Keratinocyte (primary cell): ENCODE measurements at regions not wholly inside any gene's neighbourhood (a gene's known extent, or its start where the extent isn't known, plus 50 kb on each side); places are given as distances from the start of the nearest gene placed in this dataset.

Experiments used
- DNase-seq: peaks from one replicate; pipeline ENCODE4 v3.0.0-alpha.2; 2011; ENCODE audit warnings: low read depth, missing footprints, low spot score
- FAIRE-seq: peaks from 2 replicates; lab custom pipeline; 2011; peaks lifted over from hg19 to GRCh38; lab: Jason Lieb, UNC
- H2AFZ ChIP-seq: 2 replicates; pipeline ENCODE4 v1.6.0; 2012; ENCODE audit warnings: low read length, control low read depth, inconsistent platforms; ENCODE audit not compliant: control insufficient read depth
- H3K27ac ChIP-seq: 2 replicates; pipeline ENCODE4 v1.5.1; 2011; ENCODE audit warnings: low read length; ENCODE audit not compliant: control insufficient read depth, insufficient read depth
- H3K27me3 ChIP-seq: 3 replicates; pipeline ENCODE4 v1.6.0; 2011; ENCODE audit warnings: low read length; ENCODE audit not compliant: control insufficient read depth, insufficient read depth; ENCODE audit errors: extremely low read depth
- H3K36me3 ChIP-seq, 2 experiments: 2 replicates in 1 of 2; 3 replicates in 1 of 2; pipeline ENCODE4 v1.5.1; 2011; ENCODE audit warnings: low read length in 2 of 2, mild to moderate bottlenecking in 1 of 2; ENCODE audit not compliant: control insufficient read depth in 2 of 2, insufficient read depth in 2 of 2; ENCODE audit errors: extremely low read depth in 1 of 2
- H3K4me1 ChIP-seq: 3 replicates; pipeline ENCODE4 v1.5.1; 2011; ENCODE audit warnings: low read length; ENCODE audit not compliant: control insufficient read depth, insufficient read depth; ENCODE audit errors: extremely low read depth
- H3K4me2 ChIP-seq: 3 replicates; pipeline ENCODE4 v1.6.0; 2011; ENCODE audit warnings: low read depth, low read length; ENCODE audit not compliant: control insufficient read depth, insufficient read depth; ENCODE audit errors: extremely low read depth
- H3K4me3 ChIP-seq, 3 experiments: fragments of 200-600 bp in 1 of 3; sonication (generic) in 1 of 3; 2 replicates in 2 of 3; 3 replicates in 1 of 3; pipeline ENCODE4 v1.5.1; 2011 to 2016; ENCODE audit warnings: low read length in 3 of 3, mild to moderate bottlenecking in 3 of 3, control low read depth in 2 of 3, inconsistent platforms in 1 of 3, low read depth in 1 of 3, mixed read lengths in 1 of 3, mixed run types in 1 of 3, moderate library complexity in 1 of 3; ENCODE audit not compliant: control insufficient read depth in 2 of 3, insufficient read depth in 2 of 3; ENCODE audit errors: extremely low read depth in 1 of 3
- H3K79me2 ChIP-seq: 2 replicates; pipeline ENCODE4 v1.6.0; 2012; ENCODE audit warnings: low read length; ENCODE audit not compliant: control insufficient read depth, insufficient read depth
- H3K9ac ChIP-seq: 3 replicates; pipeline ENCODE4 v1.6.0; 2011; ENCODE audit warnings: low read length; ENCODE audit not compliant: control insufficient read depth, insufficient read depth; ENCODE audit errors: extremely low read depth
- H3K9me1 ChIP-seq: 3 replicates; pipeline ENCODE4 v1.6.0; 2011; ENCODE audit warnings: low read length; ENCODE audit not compliant: control insufficient read depth, insufficient read depth; ENCODE audit errors: extremely low read depth
- H3K9me3 ChIP-seq: 2 replicates; pipeline ENCODE4 v1.5.1; 2012; ENCODE audit warnings: low read depth, low read length; ENCODE audit not compliant: control insufficient read depth
- H4K20me1 ChIP-seq: 3 replicates; pipeline ENCODE4 v1.6.0; 2011; ENCODE audit warnings: low read length; ENCODE audit not compliant: control insufficient read depth, insufficient read depth; ENCODE audit errors: extremely low read depth
- EZH2 ChIP-seq: IDR thresholded peaks from one replicate; pipeline ENCODE4 v1.6.1; 2012; ENCODE audit warnings: inconsistent platforms, mild to moderate bottlenecking, low read length, moderate library complexity
- dilution Hi-C: fragments of 300-500 bp; cut with MboI; formaldehyde crosslinking; loops from one replicate; pipeline ENCODE4 v1.7.0; 2020; ENCODE audit warnings: low sequenced_read_pairs; ENCODE audit not compliant: extremely low pct_ligation_motif_present
- TF ChIP-seq, protein P1 (sequence below), 3 experiments: IDR thresholded peaks in 1 of 3; conservative IDR thresholded peaks in 1 of 3; optimal IDR thresholded peaks in 1 of 3; 2 replicates in 2 of 3; 3 replicates in 1 of 3; pipeline versions ENCODE3 to v1.5.1; 2011; ENCODE audit warnings: low read length in 3 of 3, mild to moderate bottlenecking in 3 of 3, moderate library complexity in 2 of 3, control low read depth in 1 of 3, inconsistent platforms in 1 of 3; ENCODE audit not compliant: insufficient read depth in 2 of 3; ENCODE audit errors: extremely low read depth in 1 of 3

DNA sequence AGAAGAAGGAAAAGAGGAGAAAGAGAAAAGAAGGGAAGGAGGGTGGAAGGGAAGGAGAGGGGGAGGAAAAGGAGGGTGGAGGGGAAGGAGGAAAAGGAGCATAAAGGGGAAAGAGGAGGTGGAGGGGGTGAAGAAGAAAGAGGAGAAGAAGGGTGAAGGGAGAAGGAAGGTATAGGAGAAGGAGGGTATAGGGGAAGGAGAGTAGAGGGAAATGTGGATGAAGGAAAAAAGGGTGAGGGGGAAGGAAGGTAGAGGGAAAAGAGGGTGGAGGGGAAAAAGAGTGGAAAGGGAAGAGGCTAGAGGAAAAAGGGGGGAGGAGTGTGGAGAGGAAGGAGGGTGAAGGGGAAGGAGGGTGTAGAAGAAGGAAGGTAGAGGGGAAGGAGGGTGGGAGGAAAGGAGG, 928.6 kb downstream of the UQCRFS1 start:
- no peak overlapping the region for H3K4me2 ChIP-seq
- no peak for DNase-seq
- dilution Hi-C loops: no loop called here
- H3K79me2 ChIP-seq: no peaks in the 10 kb centered on the region
- H3K4me1 ChIP-seq: no peaks in the 10 kb centered on the region
- H3K27ac ChIP-seq: no peak overlapping the region
- peaks cover 3% of the 10 kb centered on the region for H3K9me3 ChIP-seq
- no peaks in the 10 kb centered on the region for H3K27me3 ChIP-seq
- no peak for FAIRE-seq
- H3K4me3 ChIP-seq: no peak overlapping the region
- TF ChIP-seq, protein P1, sequence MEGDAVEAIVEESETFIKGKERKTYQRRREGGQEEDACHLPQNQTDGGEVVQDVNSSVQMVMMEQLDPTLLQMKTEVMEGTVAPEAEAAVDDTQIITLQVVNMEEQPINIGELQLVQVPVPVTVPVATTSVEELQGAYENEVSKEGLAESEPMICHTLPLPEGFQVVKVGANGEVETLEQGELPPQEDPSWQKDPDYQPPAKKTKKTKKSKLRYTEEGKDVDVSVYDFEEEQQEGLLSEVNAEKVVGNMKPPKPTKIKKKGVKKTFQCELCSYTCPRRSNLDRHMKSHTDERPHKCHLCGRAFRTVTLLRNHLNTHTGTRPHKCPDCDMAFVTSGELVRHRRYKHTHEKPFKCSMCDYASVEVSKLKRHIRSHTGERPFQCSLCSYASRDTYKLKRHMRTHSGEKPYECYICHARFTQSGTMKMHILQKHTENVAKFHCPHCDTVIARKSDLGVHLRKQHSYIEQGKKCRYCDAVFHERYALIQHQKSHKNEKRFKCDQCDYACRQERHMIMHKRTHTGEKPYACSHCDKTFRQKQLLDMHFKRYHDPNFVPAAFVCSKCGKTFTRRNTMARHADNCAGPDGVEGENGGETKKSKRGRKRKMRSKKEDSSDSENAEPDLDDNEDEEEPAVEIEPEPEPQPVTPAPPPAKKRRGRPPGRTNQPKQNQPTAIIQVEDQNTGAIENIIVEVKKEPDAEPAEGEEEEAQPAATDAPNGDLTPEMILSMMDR (optimal IDR thresholded peaks at IDR 0.05 in 1 of 3, IDR thresholded peaks at IDR 0.05 in 1 of 3, conservative IDR thresholded peaks at IDR 0.05 in 1 of 3; ENCODE audit: extremely low read depth in 1 of 3, insufficient read depth in 2 of 3, low read length in 3 of 3): no peak
- TF ChIP-seq EZH2: no peak
- H3K9ac ChIP-seq: no peak overlapping the region
- no peaks in the 10 kb centered on the region for H3K9me1 ChIP-seq
- no peaks in the 10 kb centered on the region for H4K20me1 ChIP-seq
- H2AFZ ChIP-seq: no peak overlapping the region
- no peaks in the 10 kb centered on the region for H3K36me3 ChIP-seq

DNA sequence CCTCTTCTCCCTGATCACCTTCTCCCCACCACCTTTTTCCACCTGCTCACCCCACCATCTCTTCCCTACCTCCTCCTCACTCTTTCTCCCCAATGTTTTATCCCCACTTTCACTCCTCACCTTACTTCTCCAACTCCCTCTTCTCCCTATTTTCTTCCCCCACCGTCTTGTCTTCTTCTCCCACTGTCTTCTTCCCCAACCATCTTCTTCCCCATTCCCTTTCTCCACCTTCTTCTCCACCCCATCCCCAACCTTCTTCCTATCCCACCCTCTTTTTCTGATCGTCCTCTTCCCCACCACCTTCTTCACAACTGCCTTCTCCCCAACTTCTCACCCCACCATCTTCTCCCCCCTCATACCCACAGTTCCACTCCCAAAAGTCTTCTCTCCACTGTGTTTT, 929.4 kb downstream of the UQCRFS1 start:
- Histone ChIP-seq H3K27ac (no peak overlapping the region), H3K4me1 (no peaks in the 10 kb centered on the region), H3K9me1 (no peaks in the 10 kb centered on the region), H3K79me2 (no peaks in the 10 kb centered on the region), H3K9ac (no peak overlapping the region), H4K20me1 (no peaks in the 10 kb centered on the region), H3K4me3 (no peak overlapping the region), H3K36me3 (no peaks in the 10 kb centered on the region), H2AFZ (no peak overlapping the region), H3K9me3 (peaks cover 3% of the 10 kb centered on the region), H3K27me3 (no peaks in the 10 kb centered on the region), H3K4me2 (no peak overlapping the region)
- TF ChIP-seq, protein P1 (optimal IDR thresholded peaks at IDR 0.05 in 1 of 3, IDR thresholded peaks at IDR 0.05 in 1 of 3, conservative IDR thresholded peaks at IDR 0.05 in 1 of 3; ENCODE audit: extremely low read depth in 1 of 3, insufficient read depth in 2 of 3, low read length in 3 of 3): no peak
- no peak for TF ChIP-seq EZH2
- FAIRE-seq (no peak), DNase-seq (no peak)
- dilution Hi-C loops: no loop called here
